ENCODE measurements at regions not wholly inside any gene's neighbourhood (a gene's known extent, or its start where the extent isn't known, plus 50 kb on each side); places are given as distances from the start of the nearest gene placed in this dataset.

GRCh38 chr5:63101870-63102269 is 523.3 kb downstream of the LRRC70 start:
- no peaks in the 10 kb centered on the region for H3K27me3 ChIP-seq (ENCODE audit: control insufficient read depth, insufficient read depth, low read length)
- DNase-seq (no peak), ATAC-seq (no peak)
- H3K4me3 ChIP-seq (ENCODE audit: low read length) = no peak overlapping the region
- H3K4me3 Mint-ChIP-seq = no peak overlapping the region
- 100% methylated on average over 1 of the region's 1 CpG for WGBS (ENCODE audit: insufficient coverage)
- H3K4me1 Mint-ChIP-seq = no peaks in the 10 kb centered on the region
- no peak for TF ChIP-seq CTCF (IDR thresholded peaks at IDR 0.05)
- no peak overlapping the region for H3K27ac ChIP-seq (ENCODE audit: low read length)
- no peak overlapping the region for H3K27ac Mint-ChIP-seq
- intact Hi-C loops (cut with micrococcal nuclease) = no loop called here
- H3K36me3 ChIP-seq (ENCODE audit: control insufficient read depth, insufficient read depth, low read length) = no peaks in the 10 kb centered on the region
- no peaks in the 10 kb centered on the region for H3K36me3 Mint-ChIP-seq
- H3K9me3 Mint-ChIP-seq = peaks cover 0 to 6% of the 10 kb centered on the region in 2 donors
- no peaks in the 10 kb centered on the region for H3K9me3 ChIP-seq (ENCODE audit: control insufficient read depth, insufficient read depth, low read length)
- H3K27me3 Mint-ChIP-seq (ENCODE audit: low read depth in 2 of 2) = no peaks in the 10 kb centered on the region
- no peaks in the 10 kb centered on the region for H3K4me1 ChIP-seq (ENCODE audit: control insufficient read depth, insufficient read depth, low read length)

GRCh38 chr5:63097286-63097685 is 518.7 kb downstream of the LRRC70 start:
- WGBS (ENCODE audit: insufficient coverage) = 93% methylated on average over 1 of the region's 1 CpG
- H3K4me3 ChIP-seq (ENCODE audit: low read length) = no peak overlapping the region
- ATAC-seq (no peak), DNase-seq (no peak)
- peaks cover 2 to 8% of the 10 kb centered on the region in 2 donors for H3K9me3 Mint-ChIP-seq
- H3K36me3 ChIP-seq (ENCODE audit: control insufficient read depth, insufficient read depth, low read length) = no peaks in the 10 kb centered on the region
- H3K4me3 Mint-ChIP-seq = no peak overlapping the region
- no peaks in the 10 kb centered on the region for H3K9me3 ChIP-seq (ENCODE audit: control insufficient read depth, insufficient read depth, low read length)
- H3K4me1 ChIP-seq (ENCODE audit: control insufficient read depth, insufficient read depth, low read length) = no peaks in the 10 kb centered on the region
- intact Hi-C loops (cut with micrococcal nuclease) = no loop called here
- no peak overlapping the region for H3K27ac Mint-ChIP-seq
- H3K27me3 ChIP-seq (ENCODE audit: control insufficient read depth, insufficient read depth, low read length) = no peaks in the 10 kb centered on the region
- TF ChIP-seq CTCF (IDR thresholded peaks at IDR 0.05) = no peak
- no peak overlapping the region for H3K27ac ChIP-seq (ENCODE audit: low read length)
- no peaks in the 10 kb centered on the region for H3K4me1 Mint-ChIP-seq
- H3K36me3 Mint-ChIP-seq = no peaks in the 10 kb centered on the region
- H3K27me3 Mint-ChIP-seq (ENCODE audit: low read depth in 2 of 2) = no peaks in the 10 kb centered on the region

GRCh38 chr5:63094730-63095129 is 516.1 kb downstream of the LRRC70 start:
- 92% methylated on average over 4 of the region's 6 CpGs for WGBS (ENCODE audit: insufficient coverage)
- Histone ChIP-seq H3K4me3 (ENCODE audit: low read length) (no peak overlapping the region), H3K27me3 (ENCODE audit: control insufficient read depth, insufficient read depth, low read length) (no peaks in the 10 kb centered on the region), H3K9me3 (ENCODE audit: control insufficient read depth, insufficient read depth, low read length) (peaks cover 3% of the 10 kb centered on the region), H3K36me3 (ENCODE audit: control insufficient read depth, insufficient read depth, low read length) (no peaks in the 10 kb centered on the region), H3K27ac (ENCODE audit: low read length) (no peak overlapping the region), H3K4me1 (ENCODE audit: control insufficient read depth, insufficient read depth, low read length) (no peaks in the 10 kb centered on the region)
- DNase-seq (no peak), ATAC-seq (no peak)
- Mint-ChIP-seq H3K4me1 (no peaks in the 10 kb centered on the region), H3K36me3 (no peaks in the 10 kb centered on the region), H3K9me3 (peaks cover 5 to 11% of the 10 kb centered on the region in 2 donors), H3K4me3 (no peak overlapping the region), H3K27ac (no peak overlapping the region), H3K27me3 (ENCODE audit: low read depth in 2 of 2) (no peaks in the 10 kb centered on the region)
- TF ChIP-seq CTCF (IDR thresholded peaks at IDR 0.05) = no peak
- intact Hi-C loops (cut with micrococcal nuclease) = no loop called here

DNA sequence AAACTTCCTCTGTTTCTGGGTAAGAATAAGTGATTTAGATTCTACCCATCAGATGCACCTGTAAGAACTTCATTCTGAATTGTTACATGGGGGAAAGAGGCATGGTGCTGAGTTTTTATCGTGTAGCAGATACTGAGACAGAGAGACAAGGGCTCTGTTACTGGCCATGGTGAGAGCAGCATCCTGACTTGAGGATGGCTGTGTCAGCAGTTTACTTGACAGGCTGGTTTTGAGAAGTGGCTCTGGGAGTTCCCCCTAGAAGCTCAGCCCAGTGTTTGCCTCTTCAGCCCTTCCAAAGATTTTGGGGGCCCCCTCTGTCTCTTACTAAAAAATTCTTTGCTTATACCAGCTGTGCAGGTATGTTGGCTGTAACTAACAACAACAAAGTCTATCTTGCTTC is 510.5 kb downstream of the LRRC70 start:
- Histone ChIP-seq H3K4me1 (ENCODE audit: control insufficient read depth, insufficient read depth, low read length) (no peaks in the 10 kb centered on the region), H3K36me3 (ENCODE audit: control insufficient read depth, insufficient read depth, low read length) (no peaks in the 10 kb centered on the region), H3K9me3 (ENCODE audit: control insufficient read depth, insufficient read depth, low read length) (peaks cover 3% of the 10 kb centered on the region), H3K4me3 (ENCODE audit: low read length) (no peak overlapping the region), H3K27me3 (ENCODE audit: control insufficient read depth, insufficient read depth, low read length) (no peaks in the 10 kb centered on the region), H3K27ac (ENCODE audit: low read length) (no peak overlapping the region)
- intact Hi-C loops (cut with micrococcal nuclease) = no loop called here
- 85% methylated on average over 1 of the region's 1 CpG for WGBS (ENCODE audit: insufficient coverage)
- no peak for ATAC-seq
- Mint-ChIP-seq H3K36me3 (no peaks in the 10 kb centered on the region), H3K4me3 (no peak overlapping the region), H3K4me1 (no peaks in the 10 kb centered on the region), H3K27me3 (ENCODE audit: low read depth in 2 of 2) (no peaks in the 10 kb centered on the region), H3K27ac (no peak overlapping the region), H3K9me3 (peaks cover 7 to 18% of the 10 kb centered on the region in 2 donors)
- TF ChIP-seq CTCF (IDR thresholded peaks at IDR 0.05) = no peak
- no peak for DNase-seq
